NCI-H2107 treated with DMSO at 0.1 percent for 48 hours (cell line): ENCODE measurements at regions not wholly inside any gene's neighbourhood (a gene's known extent, or its start where the extent isn't known, plus 50 kb on each side); places are given as distances from the start of the nearest gene placed in this dataset.

Experiments used
- DNase-seq: peaks from one replicate; lab custom pipeline; 2025; ENCODE audit not compliant: unreplicated experiment; lab: John Stamatoyannopoulos, UW

DNA sequence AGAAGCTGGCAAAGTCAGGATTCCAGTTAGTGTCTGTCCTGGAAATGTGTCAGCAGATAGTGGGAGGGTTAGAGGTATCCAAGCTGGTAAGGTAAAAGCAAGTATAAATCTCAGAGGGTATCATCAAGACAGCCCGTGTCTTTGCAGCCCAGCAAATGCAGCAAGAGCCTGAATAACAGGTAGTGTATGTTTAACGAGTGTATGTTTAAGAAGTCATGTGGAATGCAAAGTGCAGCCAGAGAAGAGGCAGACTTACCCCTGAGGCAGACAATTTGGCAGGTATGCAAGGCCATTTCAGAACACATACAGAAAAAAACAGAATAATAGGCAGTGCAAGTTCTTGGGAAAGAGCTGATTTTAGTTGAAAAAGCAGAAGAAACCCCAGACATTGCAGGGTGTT lies 411.0 kb upstream of the NEGR1 start:
- no peak for DNase-seq

DNA sequence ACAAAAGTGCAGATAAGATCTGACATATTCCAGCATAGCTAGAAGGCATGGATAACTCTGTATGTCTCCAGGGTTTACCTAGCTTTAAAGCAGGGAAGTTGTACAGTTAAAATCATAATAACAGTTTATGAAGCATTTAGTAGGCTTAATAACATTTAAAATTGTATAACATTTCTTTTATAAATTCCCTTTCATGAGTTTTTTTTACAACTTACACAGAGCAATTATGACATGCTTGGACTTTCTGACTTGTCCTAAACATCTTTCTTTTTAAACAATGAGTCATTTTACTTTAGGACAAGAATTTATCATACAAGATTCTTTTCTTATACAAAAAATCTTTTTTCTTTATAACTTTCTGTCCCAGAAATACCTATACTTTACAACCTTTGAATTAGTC lies 408.5 kb upstream of the NEGR1 start:
- DNase-seq = no peak

DNA sequence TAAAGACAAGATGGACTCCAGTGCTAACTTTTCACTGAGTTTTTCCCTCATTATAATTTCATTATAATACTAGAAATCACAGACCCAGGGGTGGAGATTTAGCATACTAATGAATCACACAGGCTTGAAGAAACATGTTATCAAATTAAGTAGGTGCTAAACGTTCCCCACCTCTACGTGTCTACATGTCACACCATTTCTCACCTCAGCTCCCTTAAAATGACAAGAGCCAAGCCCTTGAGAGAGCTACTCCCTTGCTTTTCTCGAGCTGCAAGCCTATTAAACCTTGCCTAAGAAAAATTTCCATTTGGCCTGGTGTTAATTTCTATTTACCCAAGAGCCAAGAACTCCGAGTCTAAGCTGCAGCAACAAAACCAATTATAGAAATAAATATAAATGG lies 396.3 kb upstream of the NEGR1 start:
- no peak for DNase-seq

DNA sequence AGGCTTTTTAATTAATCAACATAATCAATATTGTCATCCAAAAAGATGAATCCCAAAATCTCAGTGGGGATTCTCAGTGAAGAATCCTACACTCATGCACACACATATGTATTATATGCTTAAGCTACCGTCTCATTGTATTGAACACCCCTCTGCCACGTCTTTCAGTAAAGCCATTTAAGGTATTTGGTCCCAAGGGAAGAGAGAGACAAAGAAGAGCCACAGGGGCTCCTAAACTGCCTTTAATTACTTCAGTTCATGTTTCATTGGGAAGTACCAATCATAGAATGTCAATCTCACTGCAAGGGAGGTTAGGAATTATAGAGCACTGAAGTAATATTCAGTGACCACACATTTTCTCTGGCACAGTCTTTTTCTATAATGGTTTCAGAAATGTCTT lies 388.6 kb upstream of the NEGR1 start:
- no peak for DNase-seq

DNA sequence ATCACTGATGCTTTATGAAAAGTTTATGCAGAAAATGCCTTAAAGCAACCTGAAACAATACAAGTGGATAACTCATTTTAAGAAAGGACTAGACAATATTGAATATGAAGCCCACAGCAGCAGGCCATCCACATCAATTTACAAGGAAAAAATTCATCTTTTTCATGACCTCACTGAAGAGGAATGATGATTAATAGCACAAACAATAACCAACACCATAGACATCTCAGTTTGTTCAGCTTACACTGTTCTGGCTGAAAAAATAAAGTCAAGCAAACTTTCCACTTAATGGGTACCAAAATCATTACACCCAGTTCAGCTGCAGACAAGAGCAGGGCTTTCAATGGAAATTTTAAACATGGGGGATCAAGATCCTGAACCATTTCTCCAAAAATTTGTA lies 380.6 kb upstream of the NEGR1 start:
- DNase-seq = no peak

DNA sequence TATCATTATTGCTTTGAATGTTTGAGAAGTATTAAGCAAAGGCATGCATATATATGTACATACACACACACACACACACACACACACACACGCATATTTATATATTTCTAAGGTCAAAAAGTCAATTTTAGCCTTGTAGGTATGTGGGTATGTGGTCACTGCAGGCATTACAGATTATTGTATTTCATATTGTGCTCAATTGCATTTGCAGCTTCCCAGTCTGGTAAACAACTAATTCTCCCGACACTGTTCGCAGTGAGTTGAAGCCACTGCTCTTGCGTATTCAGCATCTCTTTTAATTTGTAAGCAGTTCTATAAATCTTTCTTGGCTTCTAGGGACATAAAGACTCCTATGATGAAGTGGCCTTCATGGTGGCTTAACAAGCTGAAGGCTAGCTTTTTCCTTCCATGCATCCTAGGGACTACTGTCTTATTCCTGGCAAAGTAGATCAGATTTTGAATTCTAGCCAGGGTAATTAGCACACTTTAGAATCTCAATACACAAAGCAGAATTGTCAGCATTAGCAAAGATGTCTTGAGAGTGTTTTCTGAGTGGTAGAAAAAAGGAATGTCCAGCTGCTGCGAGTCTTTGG lies 368.6 kb upstream of the NEGR1 start:
- DNase-seq = no peak

DNA sequence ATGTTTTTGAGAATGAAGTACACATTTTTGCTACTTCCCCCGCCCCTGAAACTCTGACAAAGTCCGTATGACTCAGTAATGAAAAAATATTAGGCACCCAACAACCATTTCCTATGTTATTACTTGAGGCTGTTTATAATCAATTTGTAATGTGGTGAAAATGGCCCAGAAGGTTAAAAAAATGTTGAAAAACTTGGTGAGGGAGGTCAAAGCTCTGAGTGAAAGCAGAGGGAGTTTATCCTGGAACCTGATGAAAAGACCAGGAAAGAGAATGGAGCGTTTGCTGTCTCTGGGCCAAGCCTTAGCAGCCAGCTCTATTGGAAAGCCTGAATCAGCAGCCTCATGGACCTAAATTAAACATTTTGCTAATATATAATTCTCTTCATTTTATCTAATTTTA lies 367.7 kb upstream of the NEGR1 start:
- no peak for DNase-seq

DNA sequence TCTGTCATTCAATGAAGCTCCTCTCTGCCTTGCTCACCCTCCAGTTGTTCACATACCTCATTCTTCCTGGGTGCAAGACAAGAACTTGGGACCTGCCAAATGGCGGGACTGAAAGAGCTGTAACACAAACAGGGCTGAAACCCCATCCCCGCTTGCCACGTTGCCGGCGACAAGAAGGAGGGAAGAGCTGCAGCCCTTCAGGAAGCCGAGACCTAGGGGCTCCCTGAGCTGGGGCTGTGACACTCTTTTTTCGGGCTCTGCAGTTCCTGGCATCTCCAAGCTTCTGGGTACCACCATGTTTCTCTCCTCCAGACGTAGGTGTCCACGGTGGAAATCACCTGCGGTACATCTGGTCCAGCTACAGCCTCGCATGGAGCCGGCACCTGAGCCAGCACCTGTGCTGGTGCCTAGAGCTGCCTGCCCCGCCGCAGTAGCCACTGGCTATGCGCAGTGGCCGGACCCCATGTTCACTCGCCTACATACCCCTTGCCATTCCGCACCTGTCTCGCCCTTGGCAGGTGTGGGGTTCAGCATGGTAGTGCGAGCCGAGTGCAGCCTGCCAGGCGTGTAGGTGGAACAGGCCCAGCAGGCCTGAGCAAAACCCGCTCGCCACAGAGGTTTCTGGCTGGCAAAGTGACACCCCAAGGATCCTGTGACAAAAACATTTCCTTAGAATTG lies 367.0 kb upstream of the NEGR1 start:
- DNase-seq = no peak

DNA sequence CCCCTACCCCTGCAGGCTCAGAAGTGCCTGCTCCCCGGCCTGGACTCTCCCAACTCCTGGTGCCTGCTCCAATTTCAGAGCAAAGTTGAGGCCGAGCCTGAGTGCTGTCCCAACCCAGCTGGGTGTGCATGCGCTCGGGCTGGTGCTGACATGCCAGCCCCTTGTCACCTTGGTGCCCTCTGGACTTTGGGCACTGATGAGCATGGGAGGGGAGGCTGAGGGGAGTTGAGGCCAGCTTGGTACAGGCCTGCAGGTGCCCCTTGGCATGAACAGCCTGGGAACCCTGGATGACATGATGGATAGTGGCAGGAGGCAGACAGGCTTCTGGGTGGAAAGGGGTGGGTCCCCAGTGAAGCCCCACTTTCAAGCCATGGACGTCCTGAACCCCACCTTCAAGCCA lies 366.1 kb upstream of the NEGR1 start:
- no peak for DNase-seq

DNA sequence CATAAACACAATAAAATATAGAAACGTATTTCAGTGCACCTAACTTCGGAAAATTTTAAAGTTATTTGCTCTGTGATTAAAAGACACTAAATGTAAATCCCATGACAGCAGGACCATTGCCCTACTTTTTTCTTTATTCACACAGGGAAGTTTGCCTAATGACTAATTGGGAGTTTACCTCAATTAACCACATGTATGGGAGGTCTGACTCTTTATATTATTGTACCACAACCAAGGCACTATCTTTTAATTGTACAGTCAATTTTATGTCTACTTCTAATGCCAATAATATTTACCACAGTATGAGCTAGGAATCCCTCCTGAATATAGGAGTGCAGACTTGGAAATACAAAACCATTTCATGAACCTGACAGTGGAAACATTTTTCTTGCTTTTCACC lies 360.8 kb upstream of the NEGR1 start:
- no peak for DNase-seq

DNA sequence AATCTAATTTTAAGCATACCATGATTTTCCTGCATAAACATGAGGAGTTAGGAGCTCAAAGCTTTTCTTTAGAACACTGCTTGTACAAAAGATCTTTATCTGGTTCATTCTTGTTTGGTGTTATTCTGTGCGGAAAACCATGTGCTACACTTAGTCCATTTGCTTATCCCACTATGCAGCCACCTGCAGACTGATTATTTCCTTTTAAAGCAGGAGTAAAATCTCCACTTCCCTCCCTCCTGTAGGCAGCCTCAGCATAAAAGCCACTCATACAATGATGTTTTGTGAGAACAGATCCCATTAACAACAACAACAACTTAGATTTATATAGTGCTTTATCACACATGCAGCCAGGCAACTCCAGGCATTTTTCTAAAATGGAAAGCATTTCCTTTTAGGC lies 355.3 kb upstream of the NEGR1 start:
- DNase-seq = no peak

DNA sequence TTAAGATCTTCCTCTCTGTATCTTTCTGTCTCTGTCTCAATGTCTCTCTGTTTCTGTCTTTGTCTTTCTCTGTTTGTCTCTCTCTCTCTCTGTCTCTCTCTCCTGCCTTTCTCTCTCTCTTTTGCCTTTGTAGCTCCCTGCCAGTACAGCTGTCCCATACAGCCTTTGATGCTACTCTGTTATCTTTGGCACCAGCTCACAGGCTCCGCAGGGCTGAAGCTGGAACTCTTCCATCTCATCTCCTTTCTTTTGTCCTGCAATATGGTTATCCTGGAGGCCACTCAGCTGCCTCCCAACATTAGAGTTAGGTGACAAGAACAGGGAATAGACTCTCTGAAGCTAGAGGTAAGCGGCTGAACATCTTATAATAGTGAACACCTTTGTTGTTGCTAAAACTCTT lies 354.3 kb upstream of the NEGR1 start:
- DNase-seq = no peak

DNA sequence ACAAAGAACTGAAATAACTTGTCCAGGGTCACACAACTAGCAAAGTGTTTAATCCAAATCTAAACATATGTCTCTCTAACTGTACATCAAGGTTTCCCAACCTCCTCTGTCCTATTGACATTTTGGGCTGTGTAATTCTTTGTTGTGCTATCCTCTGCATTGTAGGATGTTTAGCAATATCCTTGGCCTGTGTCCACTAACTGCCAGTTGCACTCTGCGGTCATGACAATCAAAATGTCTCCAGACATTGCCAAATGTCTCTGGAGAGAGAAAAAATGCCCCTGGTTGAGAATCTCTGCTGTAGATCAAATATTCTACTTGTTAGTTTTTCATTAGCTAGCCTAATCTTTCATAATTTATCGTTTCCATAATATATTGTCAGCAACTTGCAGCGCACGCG lies 353.4 kb upstream of the NEGR1 start:
- no peak for DNase-seq

DNA sequence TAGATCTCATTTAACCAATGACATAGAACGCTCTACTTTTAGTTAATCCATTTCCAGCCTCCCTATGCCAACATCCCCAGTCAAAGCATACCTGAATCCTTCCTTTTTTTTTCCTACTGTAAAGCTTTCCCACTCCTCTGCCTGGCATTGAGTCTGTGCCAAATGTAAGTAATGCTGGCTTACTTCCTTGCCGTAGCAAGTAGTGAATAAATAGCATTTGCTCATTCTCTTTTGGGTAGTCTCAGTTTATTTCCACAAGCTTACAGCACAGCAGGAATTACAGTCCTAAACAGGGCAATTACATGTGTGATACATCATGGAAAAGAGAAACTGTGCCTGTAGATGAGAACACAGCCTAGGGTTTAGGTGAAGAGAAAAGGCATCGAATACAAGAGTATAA lies 352.6 kb upstream of the NEGR1 start:
- no peak for DNase-seq

DNA sequence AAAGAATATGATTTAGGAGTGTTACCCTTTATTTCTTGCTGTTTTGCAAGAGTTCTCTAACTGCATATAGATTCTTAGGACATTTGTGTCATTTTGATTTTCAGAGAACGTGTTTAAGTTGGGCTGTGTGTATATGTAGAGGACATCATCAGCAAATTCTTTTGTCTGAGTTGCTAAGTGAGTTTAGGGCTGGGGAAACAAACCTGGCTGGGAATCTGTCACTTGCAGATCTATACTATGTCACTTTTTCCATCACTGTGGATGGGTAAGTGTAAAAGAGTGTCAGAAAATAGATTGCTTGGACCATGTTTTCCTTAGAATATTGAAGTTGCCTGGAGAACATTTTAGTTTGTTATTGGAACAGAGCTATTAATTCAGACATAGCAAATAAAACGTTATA lies 349.1 kb upstream of the NEGR1 start:
- no peak for DNase-seq

DNA sequence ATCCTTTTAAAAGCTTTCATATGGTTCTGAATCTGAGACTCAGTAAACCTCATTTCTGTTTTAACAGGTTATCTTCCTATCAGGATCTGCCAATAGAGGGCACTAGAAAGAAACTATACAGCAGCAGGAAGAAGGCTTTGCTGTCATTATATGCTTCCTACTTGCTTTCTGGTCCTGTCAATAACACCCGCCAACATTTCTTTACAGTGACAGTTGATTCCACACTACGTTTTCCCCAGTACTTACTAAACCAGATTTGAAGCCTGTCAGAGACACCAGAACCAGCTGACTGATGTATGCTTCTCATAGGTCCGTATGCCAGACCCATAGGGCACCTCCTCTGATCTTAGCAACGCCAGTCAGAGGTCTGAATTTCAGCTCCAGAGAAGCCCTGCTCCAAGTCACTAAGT lies 341.0 kb upstream of the NEGR1 start:
- peak; percentile 15 for DNase-seq

DNA sequence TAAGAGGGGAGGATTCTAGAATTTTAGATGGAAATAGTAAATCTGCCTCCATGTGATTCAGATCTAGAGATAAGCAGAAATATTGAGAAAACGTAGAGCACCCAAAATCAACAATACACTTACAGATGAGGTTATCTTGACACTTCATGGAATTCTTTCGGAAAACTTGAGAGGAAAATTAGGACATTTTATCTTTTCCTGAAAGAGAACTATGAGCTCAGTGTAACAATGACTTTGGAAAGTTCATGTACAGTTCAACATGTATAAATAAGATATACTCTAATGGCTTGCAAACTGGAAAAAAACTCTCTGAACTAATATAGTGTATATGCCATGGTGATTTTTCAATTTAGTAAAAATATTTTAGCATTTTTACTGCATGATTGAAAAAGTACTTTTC lies 338.1 kb upstream of the NEGR1 start:
- no peak for DNase-seq

DNA sequence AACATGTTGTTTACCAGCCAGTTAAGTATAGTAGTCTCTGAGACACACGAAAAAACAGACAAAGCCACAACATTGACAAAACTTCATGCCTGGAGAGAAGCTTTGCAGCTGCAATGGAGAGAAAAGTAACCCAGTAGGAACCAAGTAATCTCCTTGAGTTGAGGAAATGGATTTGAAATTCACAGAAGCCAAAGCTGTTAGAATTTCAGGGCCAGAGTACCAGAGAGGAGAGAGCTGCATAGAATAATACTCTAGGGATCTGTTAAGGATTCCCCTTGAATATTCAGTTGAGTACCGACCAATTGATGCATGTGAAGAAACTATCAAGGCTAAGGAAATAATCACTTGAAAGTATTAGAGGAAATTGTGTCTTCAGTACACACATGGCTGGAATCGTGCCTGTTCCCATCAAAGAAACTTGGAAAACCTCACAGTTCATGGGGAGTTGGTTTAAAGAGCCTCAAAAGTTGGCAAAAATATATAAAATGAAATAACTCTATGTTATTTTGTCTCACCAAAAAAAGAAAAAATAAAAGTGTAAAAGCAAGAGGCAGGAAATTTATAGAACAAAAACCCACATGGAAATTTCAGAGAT lies 324.0 kb upstream of the NEGR1 start:
- DNase-seq = no peak

DNA sequence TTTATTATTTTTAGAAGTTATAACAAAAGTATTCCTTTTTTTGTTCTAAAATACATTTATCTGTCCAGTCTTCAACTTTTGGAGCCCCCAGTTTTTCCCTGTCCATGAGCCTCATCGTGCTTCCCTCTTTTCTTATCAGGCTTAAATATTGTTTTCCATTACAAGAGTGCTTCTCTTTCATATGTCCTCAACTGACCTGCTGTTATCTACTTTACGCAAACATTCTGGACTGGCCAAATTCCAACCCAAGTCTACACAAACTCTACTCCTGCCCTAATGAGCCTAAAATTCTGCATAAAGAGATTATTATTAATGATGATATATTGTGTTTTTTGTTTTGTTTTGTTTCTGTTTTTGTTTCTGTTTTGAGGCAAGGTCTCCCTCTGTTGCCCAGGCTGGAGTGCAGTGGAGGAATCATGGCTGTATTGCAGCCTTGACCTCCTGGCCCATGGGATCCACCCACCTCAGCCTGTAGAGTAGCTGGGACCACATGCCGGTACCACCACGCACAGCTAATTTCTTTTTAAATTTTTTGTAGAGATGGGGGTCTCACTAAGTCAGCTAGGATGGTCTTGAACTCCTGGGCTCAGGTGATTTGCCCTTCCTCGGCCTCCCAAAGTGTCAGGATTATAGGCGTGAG lies 318.8 kb upstream of the NEGR1 start:
- no peak for DNase-seq

DNA sequence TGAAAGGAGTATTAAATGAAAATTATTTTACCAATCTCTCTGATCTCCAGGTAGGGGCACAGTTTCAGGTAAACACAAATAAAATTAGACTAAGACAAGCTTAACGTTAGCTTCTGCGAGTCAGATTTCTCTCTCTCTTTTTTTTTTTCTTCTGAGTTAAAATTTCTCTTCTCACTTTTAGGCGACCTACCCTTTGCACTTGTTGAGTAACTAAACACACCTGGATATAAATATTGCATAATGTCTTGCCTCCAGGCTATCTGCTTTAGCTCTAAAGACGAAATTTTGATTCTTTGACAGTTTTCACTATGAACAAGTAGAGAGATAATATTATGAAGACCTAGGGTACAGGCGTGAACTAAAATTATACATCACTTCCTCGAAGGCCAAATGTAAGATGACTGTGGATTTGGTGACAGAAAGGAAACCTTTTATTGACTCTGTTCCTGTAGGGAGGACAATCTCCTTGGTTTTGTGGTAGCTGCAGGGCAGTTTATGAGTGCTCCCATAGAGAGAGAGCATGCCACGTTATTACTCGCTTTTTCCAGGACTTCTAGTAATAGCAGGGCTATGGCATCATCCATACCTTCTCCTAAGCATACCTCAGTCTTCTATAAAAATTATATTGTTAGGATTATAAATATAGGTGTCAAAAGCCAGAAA lies 303.8 kb upstream of the NEGR1 start:
- DNase-seq = no peak

DNA sequence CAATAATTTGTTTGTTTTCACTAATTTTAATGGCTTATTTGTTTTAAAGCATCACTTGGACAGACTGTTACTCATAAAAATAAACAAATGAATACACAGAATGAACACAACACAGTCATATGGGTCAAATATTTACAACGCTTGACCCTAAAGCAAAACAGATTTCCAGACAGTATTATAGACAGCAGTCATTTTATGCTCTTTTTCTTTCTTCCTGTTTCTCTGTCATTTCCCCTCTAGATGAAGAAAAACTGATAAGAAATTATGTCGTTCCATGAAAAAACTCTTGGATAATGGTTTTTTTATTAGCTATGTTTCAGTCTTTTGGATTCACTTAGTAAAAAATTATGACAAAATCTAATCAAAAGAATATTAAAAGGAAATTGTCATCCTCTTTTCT lies 297.3 kb upstream of the NEGR1 start:
- no peak for DNase-seq

DNA sequence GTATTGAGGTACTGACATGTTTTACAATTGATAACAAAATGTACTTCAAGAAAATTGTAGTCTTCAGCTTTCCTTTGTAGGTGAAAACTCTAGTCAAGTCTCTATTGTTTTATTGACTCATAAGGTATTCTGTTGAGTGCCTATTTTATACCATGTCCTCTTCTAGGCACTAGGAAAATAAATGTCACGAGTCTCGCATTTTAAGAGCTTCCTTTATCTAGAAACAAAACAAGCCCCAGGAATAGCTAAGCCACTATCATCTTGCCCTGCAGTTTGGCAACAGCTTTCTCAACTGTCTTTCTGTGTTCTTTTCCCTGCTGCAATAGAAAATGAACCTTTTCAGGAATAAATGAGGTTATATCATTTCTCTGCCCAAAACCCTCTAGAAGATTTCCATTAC lies 288.5 kb upstream of the NEGR1 start:
- DNase-seq = no peak
